ENCODE measurements at regions not wholly inside any gene's neighbourhood (a gene's known extent, or its start where the extent isn't known, plus 50 kb on each side); places are given as distances from the start of the nearest gene placed in this dataset.

GRCh38 chr7:35533902-35534301 lies 161.0 kb downstream of the HERPUD2 start:
- no peak for DNase-seq

GRCh38 chr7:35530124-35531109 lies 164.5 kb downstream of the HERPUD2 start:
- DNase-seq: no peak

- DNase-seq: no peak
Measured at GRCh38 chr7:35529713-35530112, 165.2 kb downstream of the HERPUD2 start.

GRCh38 chr7:35528381-35528977 lies 166.5 kb downstream of the HERPUD2 start:
- DNase-seq: no peak

- DNase-seq: no peak
Measured at GRCh38 chr7:35526645-35527044, 168.3 kb downstream of the HERPUD2 start.

- DNase-seq: no peak
Measured at GRCh38 chr7:35524112-35524804, 170.7 kb downstream of the HERPUD2 start.

GRCh38 chr7:35523292-35523691 lies 171.6 kb downstream of the HERPUD2 start:
- no peak for DNase-seq

GRCh38 chr7:35522697-35523096 lies 172.2 kb downstream of the HERPUD2 start:
- no peak for DNase-seq

GRCh38 chr7:35521941-35522340 lies 173.0 kb downstream of the HERPUD2 start:
- DNase-seq: no peak

GRCh38 chr7:35520810-35521625 lies 173.9 kb downstream of the HERPUD2 start:
- DNase-seq: no peak

GRCh38 chr7:35519971-35520809 lies 174.7 kb downstream of the HERPUD2 start:
- peak in 3 of 5 donors; percentile 10 to 54 (median 38) for DNase-seq

- DNase-seq: no peak
Measured at GRCh38 chr7:35518767-35519166, 176.2 kb downstream of the HERPUD2 start.

GRCh38 chr7:35516498-35516897 lies 178.4 kb downstream of the HERPUD2 start:
- DNase-seq: no peak

GRCh38 chr7:35513828-35514227 lies 181.1 kb downstream of the HERPUD2 start:
- DNase-seq: no peak

GRCh38 chr7:35513195-35513594 lies 181.7 kb downstream of the HERPUD2 start:
- DNase-seq: no peak

- DNase-seq: no peak
Measured at GRCh38 chr7:35512716-35513115, 182.2 kb downstream of the HERPUD2 start.

GRCh38 chr7:35508623-35509400 lies 186.1 kb downstream of the HERPUD2 start:
- no peak for DNase-seq

GRCh38 chr7:35505066-35505465 lies 189.9 kb downstream of the HERPUD2 start:
- no peak for DNase-seq

GRCh38 chr7:35504365-35504764 lies 190.6 kb downstream of the HERPUD2 start:
- DNase-seq: no peak

- no peak for DNase-seq
Measured at GRCh38 chr7:35501681-35502080, 193.3 kb downstream of the HERPUD2 start.

GRCh38 chr7:35499226-35499625 lies 195.7 kb downstream of the HERPUD2 start:
- DNase-seq: no peak

Data from T-helper 1 cell (primary cell).